ENCODE measurements at regions not wholly inside any gene's neighbourhood (a gene's known extent, or its start where the extent isn't known, plus 50 kb on each side); places are given as distances from the start of the nearest gene placed in this dataset.

- no peak for TF ChIP-seq KDM4A (IDR thresholded peaks at IDR 0.05; ENCODE audit: low read depth, low read length, severe bottlenecking)
- no peak for TF ChIP-seq TCF12 (IDR thresholded peaks at IDR 0.05; ENCODE audit: low read depth, low read length)
- TF ChIP-seq SIN3A (conservative IDR thresholded peaks at IDR 0.05 in 1 of 2, IDR thresholded peaks at IDR 0.05 in 1 of 2; ENCODE audit: low read depth in 1 of 2, low read length in 2 of 2), result no peak
These were observed 446.8 kb upstream of the RARB start (continued) for GRCh38 chr3:24981309-24981708.

Data from H1 (cell line).